ENCODE measurements at regions not wholly inside any gene's neighbourhood (a gene's known extent, or its start where the extent isn't known, plus 50 kb on each side); places are given as distances from the start of the nearest gene placed in this dataset.

DNA sequence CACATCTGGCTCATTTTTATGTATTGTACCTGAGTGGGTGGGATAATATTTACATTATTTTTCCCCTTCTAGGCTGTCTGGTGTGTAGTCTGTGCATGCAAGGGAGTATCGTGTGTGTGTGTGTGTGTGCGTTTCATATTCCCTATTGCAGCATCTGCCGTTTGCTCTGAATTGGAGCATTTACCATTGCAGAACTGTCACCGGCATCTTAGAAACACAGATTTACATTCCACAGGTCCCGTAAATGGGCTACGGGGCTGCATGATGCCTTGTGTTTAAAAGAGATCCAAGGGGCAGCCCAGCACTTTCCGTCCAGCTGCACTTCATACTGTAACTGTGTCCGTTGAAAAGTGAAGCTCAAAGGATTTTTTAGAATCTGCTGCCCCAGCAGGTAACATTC is 167.1 kb upstream of the KIAA1217 start:
- no peak for DNase-seq

DNA sequence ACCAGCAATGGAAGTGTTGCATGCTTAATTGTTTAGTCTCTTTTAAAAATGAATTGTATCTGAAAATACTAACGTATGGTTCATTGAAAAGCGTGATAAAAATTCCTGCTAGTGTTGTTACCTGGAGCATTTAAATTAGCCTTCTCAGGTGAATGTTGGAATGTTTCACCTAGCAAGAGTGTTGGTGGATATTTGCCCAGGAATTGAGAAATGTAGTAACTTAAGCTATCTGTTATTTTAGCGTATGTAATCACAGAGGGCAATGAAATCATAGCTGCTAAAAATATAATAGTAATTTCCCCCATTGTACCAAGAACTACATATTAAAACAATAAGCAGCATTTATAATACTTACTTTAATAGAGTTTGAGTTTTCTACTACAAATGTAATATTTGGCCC is 166.1 kb upstream of the KIAA1217 start:
- no peak for DNase-seq

DNA sequence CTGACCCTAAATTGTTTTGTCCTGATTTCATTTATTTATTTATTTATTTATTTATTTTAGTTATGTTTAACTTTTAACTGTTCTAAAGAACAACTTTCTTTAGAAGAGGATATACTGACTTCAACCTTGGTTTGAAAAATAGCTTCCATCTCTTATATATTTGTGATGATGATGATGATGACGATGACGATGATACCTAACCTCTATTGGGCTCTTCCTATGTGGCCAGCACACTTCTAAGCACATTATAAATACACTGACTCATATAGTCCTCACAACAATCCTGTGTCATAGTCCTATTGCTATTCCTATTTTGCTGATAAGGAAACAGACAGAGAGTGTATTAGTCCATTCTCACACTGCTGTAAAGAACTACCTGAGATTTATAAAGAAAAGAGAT is 162.9 kb upstream of the KIAA1217 start:
- no peak for DNase-seq

DNA sequence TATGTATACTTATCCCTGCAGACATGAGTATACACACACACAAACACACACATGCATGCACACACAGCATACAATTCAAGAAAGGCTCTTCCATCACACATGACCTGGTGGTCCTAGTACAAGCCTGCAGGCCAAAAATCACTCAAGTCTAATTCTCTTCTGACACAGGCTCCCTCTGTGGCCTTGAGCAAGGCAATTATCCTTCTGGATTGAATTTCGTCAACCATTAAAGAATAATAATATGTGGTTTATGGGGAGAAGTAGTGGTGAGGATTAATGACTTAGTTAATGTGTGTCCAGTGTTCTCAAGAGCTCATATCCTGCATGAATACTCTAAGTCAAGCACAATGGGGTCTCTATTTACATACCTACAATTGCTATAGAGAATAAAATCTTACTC is 161.8 kb upstream of the KIAA1217 start:
- DNase-seq: no peak

DNA sequence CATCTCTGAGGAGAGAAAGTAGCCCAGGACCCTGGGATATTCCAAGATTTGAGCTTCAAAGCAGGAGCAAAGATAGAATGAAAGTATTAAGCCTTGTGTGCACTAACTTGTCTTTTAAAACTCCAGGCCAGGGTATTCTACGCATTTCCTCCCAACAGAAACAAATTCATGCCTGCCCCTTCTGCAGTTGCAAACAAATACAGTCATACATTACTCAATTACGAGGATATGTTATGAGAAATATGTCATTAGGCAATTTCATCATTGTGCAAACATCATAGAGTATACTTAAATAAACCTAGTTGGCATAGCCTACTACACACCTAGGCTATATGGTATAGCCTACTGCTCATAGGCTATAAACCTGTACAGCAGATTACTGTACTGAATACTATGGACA is 154.5 kb upstream of the KIAA1217 start:
- no peak for DNase-seq

DNA sequence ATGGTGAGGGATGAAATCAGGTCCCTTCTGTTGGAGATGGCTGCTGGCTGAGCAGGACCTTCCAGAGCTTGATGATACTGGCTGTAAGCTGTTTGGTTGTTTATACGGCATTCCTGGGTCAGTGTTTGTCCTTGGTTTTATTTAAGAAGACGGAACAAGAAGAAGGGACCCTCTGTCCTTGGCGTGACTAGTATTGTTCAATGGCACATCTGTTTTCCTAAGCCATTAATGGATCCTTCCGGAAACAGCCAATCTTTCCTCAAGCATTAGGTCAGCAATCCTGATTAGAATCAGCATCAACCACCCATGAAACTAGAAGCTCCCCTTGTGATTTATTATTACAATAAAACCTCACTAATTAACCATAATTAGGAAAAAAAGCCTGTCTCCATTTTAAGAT is 128.7 kb upstream of the KIAA1217 start:
- no peak for DNase-seq

DNA sequence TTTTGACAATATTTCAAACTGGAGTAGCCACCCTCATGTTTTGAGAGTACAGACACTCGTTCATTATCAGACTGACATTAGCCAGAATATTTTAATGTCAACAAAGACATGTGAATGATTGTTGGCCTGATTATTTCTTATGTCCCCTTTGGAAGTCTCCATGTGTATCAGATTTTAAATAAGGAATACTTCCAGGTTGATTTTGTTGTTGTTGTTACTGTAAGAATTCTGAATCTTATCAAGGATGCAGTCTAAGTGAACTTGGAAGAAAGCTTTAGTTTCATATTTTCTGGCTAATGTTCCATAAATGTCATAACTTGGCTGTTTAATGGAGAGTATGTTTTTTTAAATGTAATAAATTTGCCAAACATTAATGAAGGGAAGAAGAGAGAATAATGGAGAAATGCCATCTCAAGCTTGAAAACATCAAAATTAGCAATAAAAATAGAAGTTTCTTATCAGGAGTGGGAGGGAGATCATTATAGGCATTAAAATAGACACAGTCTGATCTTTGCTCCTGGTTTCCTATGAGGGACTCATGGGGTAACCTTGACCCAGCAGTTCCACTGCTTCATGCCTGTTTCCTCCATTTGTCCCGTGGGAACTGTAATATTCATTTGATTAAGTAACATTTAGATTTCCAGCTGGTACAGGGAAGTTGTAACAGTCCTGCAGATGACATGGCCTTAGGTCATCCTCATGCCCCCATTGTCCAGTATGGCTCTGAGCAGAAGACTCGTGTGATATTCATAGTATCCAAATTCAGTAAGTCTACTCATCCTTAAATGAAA is 122.4 kb upstream of the KIAA1217 start:
- no peak for DNase-seq

DNA sequence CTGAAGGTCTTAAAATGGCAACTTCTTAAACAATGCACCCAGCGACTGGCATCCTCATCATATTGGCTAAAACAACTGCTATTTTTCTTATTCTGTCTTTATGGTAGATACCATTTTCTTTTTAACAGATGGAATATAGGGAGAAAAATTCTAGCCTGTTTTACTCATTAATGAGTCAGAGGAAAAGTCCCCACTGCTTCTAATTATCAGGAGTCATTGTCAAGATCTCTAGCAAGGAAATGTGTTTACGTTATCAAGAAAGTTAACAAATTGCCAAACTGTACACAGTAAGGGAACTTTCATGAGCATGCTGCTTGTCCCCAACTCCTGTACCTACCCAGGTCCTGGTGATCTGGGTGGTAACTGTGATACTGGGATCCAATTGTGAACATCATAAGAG is 117.7 kb upstream of the KIAA1217 start:
- no peak for DNase-seq

DNA sequence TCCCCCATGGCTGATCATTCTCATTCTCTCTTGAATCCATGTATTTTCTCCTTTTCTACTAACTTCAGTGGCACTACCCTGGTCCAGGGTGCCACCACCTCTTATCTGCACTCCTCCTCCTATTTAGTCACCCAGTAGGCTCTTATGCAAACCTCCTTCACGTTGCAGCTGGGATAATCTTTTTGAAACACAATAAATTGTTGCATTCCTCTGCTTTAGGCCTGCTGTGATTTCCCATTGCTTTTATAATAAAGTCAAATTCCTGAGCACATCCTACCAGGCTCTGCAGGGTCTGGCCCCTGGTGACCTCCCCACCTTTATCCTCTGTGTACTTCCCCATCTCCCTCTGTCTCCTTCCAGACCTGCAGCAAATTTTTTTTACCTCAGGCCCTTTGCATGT is 112.7 kb upstream of the KIAA1217 start:
- DNase-seq: no peak

DNA sequence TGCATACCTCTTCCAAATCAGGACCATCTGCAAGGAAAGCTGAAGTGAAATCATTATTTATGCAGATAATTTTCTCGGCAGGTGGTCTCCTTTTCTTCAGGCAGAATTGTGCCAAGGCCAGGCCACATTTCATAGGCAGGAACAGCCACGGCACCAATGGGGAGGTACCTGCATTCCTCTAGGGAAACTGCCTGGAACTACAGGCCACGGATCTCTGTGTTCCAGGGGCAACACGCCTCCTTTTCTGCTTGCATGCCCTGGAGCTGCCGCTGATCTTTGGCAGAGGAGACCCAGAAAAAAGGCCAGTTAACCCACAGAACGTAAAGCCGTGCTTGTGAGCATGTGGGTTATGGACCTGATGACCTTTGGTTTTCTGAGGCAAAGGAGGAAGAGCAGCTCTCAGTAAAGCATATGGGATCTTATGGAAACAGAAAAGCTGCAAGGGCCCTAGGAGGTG is 111.2 kb upstream of the KIAA1217 start:
- no peak for DNase-seq

DNA sequence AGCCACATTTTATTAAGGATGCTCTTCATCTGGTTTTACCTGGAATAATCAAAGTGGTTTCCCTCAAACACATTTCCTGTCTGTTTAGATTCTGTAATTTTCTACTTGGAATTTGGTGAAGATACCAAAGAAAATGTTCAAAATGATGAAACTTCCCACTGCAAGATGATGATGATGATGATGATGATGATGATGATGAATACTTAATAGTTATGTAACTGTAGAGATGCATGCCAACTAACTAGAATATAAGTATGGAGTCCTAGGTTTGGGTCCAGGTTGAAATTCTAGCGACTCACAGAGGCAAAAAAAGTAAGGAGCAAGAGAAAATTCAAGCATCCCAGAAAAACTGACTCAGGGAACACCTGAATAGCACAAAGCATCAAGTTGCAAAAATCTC is 104.0 kb upstream of the KIAA1217 start:
- DNase-seq: no peak

DNA sequence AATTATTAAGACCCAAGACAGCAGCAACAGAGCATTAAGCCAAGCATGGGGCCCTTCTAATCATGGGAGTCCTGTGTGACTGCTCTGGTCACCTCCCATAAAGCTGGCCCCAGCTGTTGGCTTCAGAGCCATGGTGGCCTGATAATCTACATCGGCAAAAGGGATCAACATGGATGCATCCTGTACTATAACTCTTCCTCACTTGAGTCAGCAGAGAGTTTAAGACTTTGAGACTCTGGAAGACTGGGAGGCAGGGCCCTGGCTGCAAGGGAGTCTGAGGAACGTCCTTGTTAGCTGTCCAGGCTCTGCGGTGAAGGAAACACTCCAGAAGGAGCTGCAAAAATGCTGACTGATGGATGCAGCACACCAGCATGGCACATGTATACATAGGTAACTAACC is 95.0 kb upstream of the KIAA1217 start:
- DNase-seq: no peak

DNA sequence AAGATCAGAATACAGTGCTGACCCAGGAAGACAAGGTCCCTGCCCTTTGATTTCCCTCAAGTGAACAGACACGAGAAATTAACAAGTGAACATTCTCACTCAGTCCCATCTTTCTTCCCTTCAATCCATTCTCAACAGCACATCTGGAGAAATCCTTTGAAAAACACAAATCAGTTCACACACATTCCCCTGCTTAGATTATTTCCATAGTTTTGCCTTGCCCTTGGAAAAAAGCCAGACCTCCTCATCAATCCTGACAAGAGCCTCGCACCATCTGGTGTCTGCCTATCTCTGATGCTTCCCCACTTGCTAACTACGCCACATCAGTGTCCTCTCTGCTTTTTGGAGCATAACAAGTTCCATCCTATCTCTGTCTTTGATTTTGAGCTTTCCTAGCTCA is 94.4 kb upstream of the KIAA1217 start:
- DNase-seq: no peak

DNA sequence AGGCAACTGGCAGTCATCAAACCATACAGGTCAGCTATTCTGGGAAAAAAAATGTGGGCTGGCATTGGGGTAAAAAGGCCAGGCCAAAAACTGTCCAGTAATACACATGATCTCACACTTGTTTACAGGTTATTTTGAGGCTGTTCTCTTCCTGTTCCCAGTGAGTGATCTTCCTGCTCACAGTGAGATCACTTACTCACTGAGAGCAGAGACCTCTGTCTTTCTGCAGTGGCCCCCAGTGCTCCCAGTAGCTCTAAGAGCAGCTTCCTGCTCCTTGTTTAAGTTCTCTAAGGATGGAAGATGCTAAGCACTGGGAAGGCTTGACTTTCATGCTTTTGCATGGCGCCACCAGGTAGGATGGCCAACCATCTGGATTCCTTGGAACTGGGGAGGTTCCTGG is 93.5 kb upstream of the KIAA1217 start:
- no peak for DNase-seq

DNA sequence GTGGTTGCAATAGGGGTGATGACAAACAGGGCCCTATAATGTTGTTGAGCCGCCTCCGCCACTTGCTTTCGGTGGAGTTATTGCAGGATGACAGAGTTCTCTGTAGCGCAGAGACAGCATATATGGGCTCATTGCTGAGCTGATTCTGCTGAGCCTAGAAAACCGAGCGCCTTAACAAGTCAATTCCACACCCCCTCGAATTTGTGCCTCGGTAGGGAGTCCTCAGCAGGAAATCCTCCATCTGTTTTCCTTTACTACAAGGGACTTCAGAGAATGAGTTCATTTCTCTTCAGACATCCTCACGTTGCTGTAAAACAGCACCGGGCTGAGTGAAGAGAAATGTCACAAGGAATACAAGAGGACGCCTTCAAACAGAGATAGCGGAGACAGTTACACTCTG is 90.7 kb upstream of the KIAA1217 start:
- no peak for DNase-seq

DNA sequence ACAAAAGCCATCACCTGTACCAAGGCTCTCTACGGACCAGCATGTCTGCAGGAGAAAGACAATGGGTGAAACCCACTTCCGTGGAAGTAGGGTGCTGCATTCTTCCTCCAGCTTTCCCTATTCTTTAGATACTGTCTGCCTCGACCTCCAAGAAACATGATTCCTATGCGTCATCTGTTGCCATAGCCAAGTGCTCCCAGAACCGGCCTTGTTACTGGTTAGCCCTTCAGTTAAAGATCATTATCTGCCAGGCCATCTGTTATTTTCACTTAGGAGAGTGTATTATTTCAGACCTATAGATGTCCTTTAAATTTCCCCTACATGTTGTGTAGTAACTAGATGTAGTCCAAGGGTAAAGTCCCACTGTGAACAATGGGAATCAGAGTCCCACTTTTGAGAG is 89.0 kb upstream of the KIAA1217 start:
- DNase-seq: no peak

DNA sequence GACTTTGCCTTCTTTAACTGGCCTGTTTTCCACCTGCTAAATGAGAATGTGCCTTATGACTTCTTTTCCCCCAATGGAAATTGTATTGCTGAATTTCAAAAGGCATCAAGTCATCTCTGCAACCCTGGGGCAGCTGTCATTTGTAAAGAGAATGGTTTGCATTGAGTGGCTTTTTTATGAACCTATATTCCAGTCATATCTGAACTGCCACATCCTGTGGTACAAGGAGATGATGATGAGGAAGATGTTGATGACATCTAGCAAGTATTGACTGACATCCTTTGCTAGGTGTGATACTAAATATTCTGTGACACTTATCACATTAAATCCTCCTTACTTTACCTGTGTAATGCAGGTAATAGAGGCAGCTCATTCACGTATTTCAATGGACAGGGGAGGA is 88.3 kb upstream of the KIAA1217 start:
- no peak for DNase-seq

DNA sequence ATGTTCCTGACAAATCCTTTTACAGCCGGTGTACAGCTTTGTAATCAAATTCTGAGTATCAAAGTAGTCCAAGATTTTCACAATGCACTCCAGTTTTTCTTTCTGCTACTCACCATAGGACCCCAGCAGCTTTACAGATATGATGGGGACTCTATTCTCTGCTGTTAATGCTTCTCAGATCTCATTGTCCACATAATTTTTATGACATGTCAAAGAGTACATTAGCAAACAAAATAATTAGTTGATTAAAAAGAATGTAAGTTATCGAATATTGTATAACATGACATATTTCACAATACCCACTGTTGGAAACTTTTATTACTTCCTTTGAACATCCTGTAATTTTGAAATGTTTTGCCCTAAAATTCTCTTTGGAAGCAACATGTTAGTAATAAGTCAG is 81.4 kb upstream of the KIAA1217 start:
- DNase-seq: no peak

DNA sequence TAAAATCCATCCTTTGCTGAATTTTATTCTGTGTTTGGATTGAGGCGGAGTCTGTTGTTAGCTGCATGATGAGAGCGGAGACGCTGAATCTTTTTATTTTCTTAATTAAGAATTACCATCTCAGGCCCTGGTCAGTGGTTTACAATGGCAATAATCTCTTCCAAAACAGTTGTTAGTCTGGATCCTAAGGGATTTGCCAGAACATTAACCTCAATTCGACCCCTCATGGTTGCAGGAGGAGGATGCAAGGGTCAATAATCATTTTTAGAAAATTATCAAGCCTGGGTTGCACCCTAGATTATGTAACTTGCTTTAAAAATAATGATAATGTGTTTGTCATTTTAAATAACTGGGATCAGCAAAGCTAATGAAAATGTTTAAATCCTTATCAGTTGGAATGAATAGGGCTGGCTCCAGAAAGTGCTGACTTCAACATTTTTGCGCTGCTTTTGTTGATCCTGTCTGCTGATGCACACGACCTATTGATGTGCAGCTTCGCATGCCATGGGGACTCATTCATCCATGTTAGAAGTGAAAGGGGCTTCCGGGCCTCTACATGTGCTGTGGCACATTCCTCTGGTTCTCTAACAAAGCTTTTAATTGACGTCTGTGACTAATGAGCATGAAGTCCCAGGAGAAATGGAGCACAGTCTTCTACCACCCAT is 80.7 kb upstream of the KIAA1217 start:
- no peak for DNase-seq

DNA sequence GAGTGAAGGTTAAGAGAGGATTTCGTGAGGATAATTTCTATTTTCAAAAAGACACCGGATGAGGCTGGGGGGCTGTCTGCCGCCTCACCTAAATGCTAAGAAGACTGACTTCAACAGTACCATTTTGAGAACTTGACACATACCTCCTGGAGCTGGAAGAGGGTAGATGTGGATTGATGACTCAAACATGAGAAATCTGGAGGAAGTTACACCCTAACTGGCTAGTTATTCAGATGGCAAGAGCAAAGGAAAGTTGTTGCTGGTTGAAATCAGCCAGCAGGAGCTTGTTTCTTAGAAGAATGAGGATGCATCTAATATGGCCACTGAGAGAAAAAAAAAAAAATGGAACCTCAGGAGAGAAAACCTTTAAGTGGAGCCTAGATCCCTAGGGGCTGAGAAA is 76.2 kb upstream of the KIAA1217 start:
- DNase-seq: no peak

DNA sequence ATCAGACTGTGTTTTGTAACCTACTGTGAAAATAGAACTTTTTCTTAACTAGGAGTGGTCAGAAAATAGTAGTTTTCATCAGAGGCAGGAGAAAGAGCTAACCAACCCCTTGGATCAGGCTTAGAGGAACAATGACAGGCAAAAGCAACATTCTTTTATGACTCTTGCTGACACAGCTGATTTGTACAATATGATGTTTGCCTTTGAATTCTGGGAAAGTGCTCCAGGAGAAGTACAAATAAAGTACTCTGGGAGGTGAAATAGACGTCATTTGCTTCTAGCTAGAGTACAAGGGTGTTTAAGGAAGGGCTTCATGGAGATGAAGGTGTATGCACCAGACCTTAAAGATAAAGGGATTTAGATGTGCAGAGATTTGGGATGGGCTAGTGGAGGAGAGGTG is 75.1 kb upstream of the KIAA1217 start:
- no peak for DNase-seq

DNA sequence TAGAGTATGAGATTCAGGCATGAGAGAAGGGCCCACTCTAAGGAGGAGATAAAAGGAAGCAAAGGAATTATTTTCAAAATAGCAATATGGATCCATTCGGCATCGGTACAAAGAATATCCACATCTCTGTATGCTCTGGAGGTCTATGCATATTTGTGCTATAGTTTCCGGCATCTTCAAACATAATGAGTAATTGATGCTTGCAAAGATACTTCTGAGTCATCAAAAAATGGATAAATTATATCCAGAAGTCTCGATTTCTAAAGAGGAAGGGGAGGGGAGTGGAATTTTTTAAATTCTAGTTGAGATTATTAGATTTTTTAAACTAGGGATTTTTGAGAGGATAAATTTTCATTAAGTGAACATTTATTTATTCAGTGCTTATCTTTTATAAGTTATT is 72.9 kb upstream of the KIAA1217 start:
- DNase-seq: no peak

DNA sequence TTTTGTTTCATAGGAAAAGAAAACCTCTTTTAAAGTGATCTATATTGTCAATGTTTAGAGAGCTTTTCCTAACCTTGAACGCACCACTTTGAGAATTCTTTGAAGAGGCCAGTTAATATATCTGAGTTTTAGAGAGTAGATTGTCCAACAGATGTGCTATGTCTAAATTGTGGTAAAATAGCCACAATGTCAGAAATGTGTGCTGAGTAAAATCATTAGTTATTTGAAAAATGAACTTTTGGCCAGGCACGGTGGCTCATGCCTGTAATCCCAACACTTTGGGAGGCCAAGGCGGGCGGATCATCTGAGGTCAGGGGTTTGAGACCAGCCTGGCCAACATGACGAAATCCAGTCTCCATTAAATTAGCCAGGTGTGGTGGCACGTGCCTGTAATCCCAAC is 61.6 kb upstream of the KIAA1217 start:
- no peak for DNase-seq

DNA sequence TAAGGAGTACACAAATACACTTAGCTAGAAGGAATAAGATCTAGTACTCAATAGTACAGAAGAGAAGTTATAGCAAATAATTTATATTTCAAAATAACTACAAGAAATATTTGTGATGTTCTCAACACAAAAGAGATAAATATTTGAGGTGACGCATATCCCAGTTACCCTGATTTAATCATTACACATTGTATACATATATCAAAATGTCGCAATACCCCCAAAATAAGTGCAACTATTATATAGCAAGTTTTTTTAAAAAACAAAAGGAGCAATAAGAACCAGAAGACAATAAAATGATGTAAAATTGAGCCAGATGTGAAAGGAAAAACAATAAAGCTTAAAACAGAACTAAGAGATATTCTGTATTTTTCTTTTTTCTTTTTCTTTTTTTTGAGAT is 59.3 kb upstream of the KIAA1217 start:
- no peak for DNase-seq

DNA sequence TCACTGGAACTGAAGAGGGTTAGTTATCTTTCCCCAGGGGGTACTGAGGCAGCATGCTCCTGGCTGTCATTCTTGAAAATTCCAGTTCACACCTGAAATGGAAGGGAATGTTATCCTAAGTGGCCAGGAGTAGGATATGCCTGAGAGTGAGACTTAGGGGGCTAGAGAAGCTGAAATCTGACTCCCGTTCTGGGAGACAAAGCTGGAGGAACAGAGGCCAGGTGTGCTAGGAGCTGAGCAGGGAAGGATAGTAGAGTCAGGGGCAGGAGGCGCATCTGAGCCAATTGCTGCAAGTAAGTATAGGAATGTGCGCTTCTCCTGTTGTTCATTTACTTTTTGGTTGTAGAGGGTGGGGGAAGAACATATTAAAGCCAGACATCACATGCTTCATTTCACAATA is 58.1 kb upstream of the KIAA1217 start:
- no peak for DNase-seq
